ENCODE measurements at regions not wholly inside any gene's neighbourhood (a gene's known extent, or its start where the extent isn't known, plus 50 kb on each side); places are given as distances from the start of the nearest gene placed in this dataset.

- DNase-seq (ENCODE audit: low read depth, low spot score), result no peak
Measured at GRCh38 chr5:58403822-58404433, 56.0 kb downstream of the PLK2 start.

GRCh38 chr5:58401701-58402100, 58.2 kb downstream of the PLK2 start:
- no peak for DNase-seq (ENCODE audit: low read depth, low spot score)

DNA sequence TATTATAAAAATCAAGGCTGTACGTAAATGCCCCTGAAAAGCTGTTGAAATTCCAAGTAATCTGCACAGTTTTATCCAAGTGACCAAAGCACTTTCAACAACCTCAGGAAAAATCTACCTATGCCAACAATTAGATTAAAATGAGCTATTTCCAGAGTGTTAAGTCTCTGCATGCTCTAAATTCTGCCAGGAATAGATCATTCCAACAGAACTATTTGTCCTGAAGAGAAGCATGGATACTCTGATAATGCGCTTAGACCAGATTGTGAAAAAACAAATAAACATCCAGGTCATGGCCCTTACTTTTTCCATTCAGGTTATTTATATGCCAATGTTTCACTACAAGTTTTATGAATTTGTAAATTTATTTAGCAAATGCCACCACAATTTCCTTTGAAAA, 59.1 kb downstream of the PLK2 start:
- DNase-seq (ENCODE audit: low read depth, low spot score), result no peak

DNA sequence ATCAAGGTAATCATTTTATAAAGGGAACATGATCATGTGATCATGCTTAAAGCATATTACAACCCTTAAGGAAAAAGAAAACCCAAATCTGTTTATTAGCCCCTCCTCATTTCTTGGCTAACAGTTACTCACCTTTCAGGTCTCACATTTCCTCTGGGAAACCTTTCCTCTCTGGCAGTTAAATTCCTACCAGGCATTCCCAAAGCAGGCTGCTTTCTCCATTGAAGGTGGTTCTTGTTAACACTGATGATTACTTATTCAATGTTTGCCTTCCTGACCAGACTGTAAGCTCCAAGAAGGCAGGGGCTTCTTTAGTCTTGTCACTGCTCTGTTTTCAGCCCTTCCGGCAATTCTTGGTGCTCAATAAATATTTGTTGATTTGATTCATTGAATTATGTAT, 59.9 kb downstream of the PLK2 start:
- no peak for DNase-seq (ENCODE audit: low read depth, low spot score)

GRCh38 chr5:58394339-58394738, 65.5 kb downstream of the PLK2 start:
- DNase-seq (ENCODE audit: low read depth, low spot score), result no peak

DNA sequence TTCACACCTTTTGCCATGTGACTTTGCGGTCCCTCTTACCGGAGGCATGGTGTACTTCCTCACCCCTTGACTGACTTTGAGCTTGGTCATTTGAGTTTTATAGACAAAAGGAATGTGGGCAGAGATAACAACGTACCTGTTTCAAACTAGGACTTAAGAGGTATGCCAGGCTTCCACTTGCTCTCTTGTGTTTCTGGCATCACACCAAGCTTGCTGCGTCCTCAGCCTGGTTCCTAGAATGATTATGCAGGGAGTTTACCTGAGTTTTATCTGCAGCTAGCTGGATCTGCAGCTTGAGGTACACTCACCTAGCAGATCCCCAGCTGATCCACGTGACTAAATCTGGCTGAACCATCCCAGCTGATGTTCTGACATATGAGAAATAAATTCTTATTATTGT, 66.2 kb downstream of the PLK2 start:
- no peak for DNase-seq (ENCODE audit: low read depth, low spot score)

GRCh38 chr5:58392496-58392895, 67.4 kb downstream of the PLK2 start:
- no peak for DNase-seq (ENCODE audit: low read depth, low spot score)

DNA sequence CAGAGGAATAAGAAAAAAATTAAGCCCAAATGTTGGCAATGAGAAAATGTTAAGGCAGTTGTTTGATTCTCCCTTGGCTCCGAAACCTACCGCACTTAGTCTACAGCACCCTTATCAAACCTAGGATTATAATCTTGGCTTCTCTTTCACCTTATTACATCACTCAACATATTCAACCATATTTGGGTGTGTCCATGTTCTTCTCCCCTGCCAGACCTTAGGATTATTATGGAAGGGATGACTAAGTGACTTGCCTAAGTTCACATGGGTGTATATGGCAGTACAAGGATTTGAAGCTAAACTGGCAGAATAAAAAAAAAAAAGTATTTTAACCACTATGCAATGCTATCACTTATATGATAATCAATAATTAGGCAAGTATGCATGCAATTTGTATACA, 76.4 kb downstream of the PLK2 start:
- DNase-seq (ENCODE audit: low read depth, low spot score), result no peak

- no peak for DNase-seq (ENCODE audit: low read depth, low spot score)
Measured at GRCh38 chr5:58382131-58382534, 77.8 kb downstream of the PLK2 start.

DNA sequence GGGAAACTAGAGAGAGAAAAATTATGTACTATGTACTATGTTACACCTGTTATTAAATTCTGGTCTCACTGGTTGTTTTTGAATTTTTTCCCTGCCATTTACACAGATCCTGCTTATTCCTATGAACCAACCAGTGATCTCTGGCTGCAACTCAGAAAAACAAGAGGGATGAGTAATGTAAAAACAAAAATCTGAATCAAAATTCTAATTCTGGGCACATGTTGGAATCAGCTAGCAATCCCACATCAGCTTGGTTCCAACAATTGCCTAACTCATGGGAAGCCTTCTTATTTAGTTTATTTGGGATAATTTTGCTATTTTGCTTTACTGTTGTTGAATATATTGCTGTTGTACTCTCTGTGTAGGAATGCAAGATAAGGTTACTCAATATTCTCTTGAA, 78.3 kb downstream of the PLK2 start:
- DNase-seq (ENCODE audit: low read depth, low spot score), result no peak

GRCh38 chr5:58380655-58381054, 79.2 kb downstream of the PLK2 start:
- no peak for DNase-seq (ENCODE audit: low read depth, low spot score)

DNA sequence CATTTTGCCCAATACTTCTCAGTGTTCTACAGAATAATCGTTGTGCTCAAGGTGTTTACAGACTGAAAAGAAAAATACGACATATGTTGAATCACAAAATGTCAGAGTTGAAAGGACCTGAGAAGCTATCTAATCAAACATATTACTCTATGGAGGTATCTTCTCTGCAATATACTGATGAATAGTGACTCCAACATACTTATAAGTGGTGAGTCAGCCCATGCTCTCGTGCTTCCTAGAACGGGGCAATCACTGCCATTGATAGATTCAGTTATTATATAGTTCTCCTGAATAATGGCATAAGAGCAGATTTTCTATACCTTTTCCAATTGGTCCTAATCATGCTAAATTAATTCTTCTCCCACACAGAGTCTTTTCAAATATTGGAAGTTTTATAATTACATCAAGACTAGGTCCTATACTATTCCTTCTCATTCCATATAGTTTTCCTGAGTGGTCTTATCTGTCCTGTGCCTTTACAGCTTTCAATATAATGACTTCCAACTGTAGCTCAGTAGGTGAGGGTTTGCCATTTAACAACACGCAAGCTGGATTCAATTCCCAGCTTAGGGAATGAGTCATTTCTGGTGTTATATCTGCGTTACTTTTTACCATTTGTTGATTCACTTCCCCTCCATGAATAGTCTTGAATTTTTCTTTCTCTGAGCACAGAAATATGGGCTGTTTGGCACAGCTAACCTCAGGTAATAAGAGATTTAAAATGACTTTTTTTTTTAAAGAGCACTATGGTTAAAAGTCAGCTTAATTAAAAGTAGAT, 81.1 kb downstream of the PLK2 start:
- no peak for DNase-seq (ENCODE audit: low read depth, low spot score)

GRCh38 chr5:58370606-58371005, 89.3 kb downstream of the PLK2 start:
- no peak for DNase-seq (ENCODE audit: low read depth, low spot score)

GRCh38 chr5:58369513-58370190, 90.2 kb downstream of the PLK2 start:
- DNase-seq (ENCODE audit: low read depth, low spot score), result no peak

DNA sequence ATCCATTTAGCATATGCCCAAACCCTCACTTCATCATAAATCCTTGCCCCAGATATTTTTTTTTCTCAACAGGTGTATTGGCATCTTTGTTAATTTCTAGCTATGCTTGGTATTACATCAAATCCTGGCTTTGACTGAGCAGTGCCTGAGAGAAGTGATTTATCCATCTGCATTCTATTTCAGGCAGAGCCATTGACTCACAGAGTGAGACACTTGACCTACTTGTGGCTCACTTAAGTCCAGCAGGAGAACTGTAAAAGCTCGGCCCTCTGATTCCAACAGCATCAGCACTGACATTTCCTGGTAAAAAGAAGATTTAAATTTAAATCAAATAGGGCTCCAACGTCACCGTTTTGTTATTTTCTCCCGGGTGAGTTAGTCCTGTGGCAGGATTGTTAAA, 93.4 kb downstream of the PLK2 start:
- no peak for DNase-seq (ENCODE audit: low read depth, low spot score)

GRCh38 chr5:58365791-58366190, 94.1 kb downstream of the PLK2 start:
- no peak for DNase-seq (ENCODE audit: low read depth, low spot score)

GRCh38 chr5:58363461-58364249, 96.2 kb downstream of the PLK2 start:
- no peak for DNase-seq (ENCODE audit: low read depth, low spot score)

DNA sequence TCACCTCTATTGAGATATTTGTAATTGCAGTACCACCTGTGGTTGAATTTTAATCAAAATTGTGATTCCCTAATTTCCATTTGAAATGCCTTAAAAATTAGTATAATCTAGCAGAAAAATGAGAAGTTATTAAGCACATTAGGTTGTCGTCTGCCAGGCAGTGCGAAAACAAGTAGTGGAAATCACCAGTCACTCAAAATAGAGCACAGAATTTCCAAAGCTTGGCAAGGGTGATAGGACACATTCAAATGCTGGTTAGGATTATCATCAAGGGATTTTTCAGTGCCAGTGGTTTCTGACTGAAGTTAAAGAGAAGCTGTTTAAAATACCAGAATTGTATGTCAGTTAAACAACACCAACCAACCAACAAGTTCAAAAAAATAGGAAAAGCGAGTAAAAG, 97.8 kb downstream of the PLK2 start:
- DNase-seq (ENCODE audit: low read depth, low spot score), result no peak

DNA sequence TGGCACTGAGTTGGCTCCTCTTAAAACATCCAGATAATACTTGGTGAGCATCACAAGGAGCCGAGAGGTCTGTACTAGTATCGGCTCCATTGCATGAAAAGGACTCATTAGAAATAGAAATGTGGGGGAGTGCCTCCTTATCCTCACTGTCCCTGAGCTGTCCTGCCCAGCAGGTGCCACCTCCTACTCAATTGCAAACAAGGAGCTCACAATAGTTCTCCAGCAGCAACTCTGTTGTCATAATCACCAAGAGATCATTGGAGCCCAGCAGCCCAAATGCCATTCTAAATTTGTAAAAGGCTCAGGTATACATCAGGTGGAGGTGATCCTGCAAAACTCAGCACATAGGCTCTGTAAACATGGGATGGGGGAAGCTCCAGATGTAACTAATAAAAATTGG, 99.1 kb downstream of the PLK2 start:
- no peak for DNase-seq (ENCODE audit: low read depth, low spot score)

GRCh38 chr5:58359981-58360380, 99.9 kb downstream of the PLK2 start:
- DNase-seq (ENCODE audit: low read depth, low spot score), result no peak

DNA sequence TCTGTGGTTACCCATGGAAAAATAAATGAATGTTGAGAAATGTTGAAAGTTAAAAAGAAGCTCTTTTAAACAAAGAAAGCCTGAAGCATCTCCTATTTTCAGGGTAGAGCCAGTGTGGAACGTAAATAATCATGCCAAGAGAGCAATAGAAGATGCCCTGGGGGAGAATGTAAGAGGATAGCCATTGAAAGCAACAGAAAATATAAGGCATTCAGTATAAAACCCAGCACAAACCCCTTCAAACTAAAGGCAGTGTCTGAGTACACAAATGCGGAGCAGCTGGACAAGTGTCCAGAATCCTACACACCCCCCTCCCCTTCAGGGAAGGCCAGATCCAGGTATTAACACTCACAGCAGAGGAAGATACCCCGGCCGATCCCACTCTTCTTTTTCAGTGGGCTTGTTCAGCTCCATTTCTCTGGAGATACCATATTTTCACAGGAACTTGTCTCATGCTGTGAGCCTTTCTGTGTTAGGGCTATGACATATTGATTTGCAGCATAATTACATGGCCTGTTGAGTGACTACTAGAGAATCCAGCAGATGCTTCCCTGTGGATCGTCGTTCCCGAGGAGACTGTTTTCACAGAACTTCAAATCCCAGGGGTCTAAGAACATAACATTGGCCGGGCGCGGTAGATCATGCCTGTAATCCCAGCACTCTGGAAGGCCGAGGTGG, 101.2 kb downstream of the PLK2 start:
- DNase-seq (ENCODE audit: low read depth, low spot score), result no peak

Data from iPS DF 19.7 (cell line).